Activated CD8-positive, alpha-beta T cell treated with anti-CD3 and anti-CD28 coated beads for 36 hours (primary cell): ENCODE measurements at regions not wholly inside any gene's neighbourhood (a gene's known extent, or its start where the extent isn't known, plus 50 kb on each side); places are given as distances from the start of the nearest gene placed in this dataset.

Experiments used
- ATAC-seq: fragments of 200-7000 bp; cut with Tn5 transposase; one replicate; pipeline ENCODE4 v1.10.0; 2021; ENCODE audit warnings: mild to moderate bottlenecking, moderate library complexity
- CTCF ChIA-PET: fragments of 350-600 bp; sonication (Branson Sonifier 250); formaldehyde crosslinking; loops from one replicate; lab custom pipeline; 2021; ENCODE audit warnings: antibody characterized with exemption; lab: Charles Lee
- POLR2A ChIA-PET: fragments of 350-600 bp; sonication (Branson Sonifier 250); formaldehyde crosslinking; loops from one replicate; lab custom pipeline; 2021; ENCODE audit warnings: antibody characterized with exemption; lab: Charles Lee
- DNase-seq: peaks from one replicate; pipeline ENCODE4 v3.0.0-alpha.2; 2020
- H3K27ac Mint-ChIP-seq: one replicate; pipeline ENCODE4 v1.8.0; 2021; ENCODE audit warnings: mild to moderate bottlenecking, mixed read lengths
- H3K27me3 Mint-ChIP-seq: one replicate; pipeline ENCODE4 v1.8.0; 2021; ENCODE audit warnings: mixed read lengths
- H3K36me3 Mint-ChIP-seq: one replicate; pipeline ENCODE4 v1.8.0; 2021; ENCODE audit warnings: low read depth, mixed read lengths
- H3K4me1 Mint-ChIP-seq: one replicate; pipeline ENCODE4 v1.8.0; 2021; ENCODE audit warnings: low read depth, mixed read lengths
- H3K4me3 Mint-ChIP-seq: one replicate; pipeline ENCODE4 v1.8.0; 2021; ENCODE audit warnings: mild to moderate bottlenecking, moderate library complexity, mixed read lengths
- H3K9me3 Mint-ChIP-seq: one replicate; pipeline ENCODE4 v1.8.0; 2021; ENCODE audit warnings: mixed read lengths
- CTCF ChIP-seq: fragments of 200-600 bp; IDR thresholded peaks from one replicate; pipeline ENCODE4 v1.8.0; 2022; ENCODE audit warnings: antibody characterized with exemption, mild to moderate bottlenecking
- intact Hi-C: fragments of 100-400 bp; cut with micrococcal nuclease; formaldehyde crosslinking; loops from one replicate; pipeline ENCODE4 v1.10.0; 2022

GRCh38 chr19:56971230-56971629 lies 130.7 kb upstream of the PEG3 start:
- Mint-ChIP-seq H3K4me3 (no peak overlapping the region), H3K4me1 (no peaks in the 10 kb centered on the region), H3K27ac (no peak overlapping the region), H3K36me3 (no peaks in the 10 kb centered on the region), H3K27me3 (peaks cover 4% of the 10 kb centered on the region), H3K9me3 (peaks cover 8% of the 10 kb centered on the region)
- TF ChIP-seq CTCF = no peak
- intact Hi-C loops = no loop called here
- DNase-seq (no peak), ATAC-seq (no peak)
- ChIA-PET CTCF (no interaction called here), POLR2A (no interaction called here)

- no peak overlapping the region for H3K27ac Mint-ChIP-seq
Observed at GRCh38 chr19:56972291-56972841, 131.8 kb upstream of the PEG3 start.

DNA sequence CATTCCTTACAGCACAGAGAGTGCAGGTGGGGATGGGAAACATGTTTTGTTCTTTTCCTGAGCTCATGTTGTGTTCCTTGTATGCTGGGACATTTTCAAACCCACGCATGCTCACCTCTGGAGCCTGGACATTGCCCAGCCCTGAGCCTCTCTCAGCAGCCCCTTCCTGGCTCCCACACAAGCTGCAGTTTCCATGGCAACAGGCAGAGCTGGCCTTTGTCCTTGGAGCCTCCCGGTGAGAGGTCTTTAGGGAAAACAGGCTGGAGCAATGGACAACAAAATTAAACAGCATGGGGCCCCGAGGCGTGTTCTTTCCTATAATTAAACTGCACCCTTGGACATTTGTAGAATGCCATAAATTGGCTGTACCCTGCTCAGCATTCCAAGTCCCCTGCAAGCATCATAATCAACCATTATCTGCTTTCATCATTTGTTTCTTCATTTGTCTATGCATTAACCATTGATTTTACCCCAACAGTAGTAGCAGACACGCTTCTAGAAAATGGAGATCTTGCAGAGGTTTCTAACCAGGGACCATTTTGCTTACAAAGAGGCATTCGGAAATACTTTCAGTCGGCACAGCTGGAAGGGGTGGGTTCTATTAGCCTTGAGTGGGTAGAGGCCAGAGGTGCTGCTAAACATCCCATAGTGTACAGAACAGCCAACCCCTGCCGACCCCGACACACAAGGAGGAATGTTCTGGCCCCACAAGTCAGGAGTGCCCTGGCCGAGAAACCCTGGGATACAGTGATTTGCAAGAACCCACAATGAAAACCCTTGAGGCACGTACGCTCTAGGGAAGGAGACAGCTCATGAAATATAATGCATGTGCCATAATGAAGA lies 133.4 kb upstream of the PEG3 start:
- no peak for DNase-seq
- Mint-ChIP-seq H3K27me3 (no peaks in the 10 kb centered on the region), H3K27ac (no peak overlapping the region), H3K9me3 (peaks cover 12% of the 10 kb centered on the region), H3K36me3 (peaks cover 4% of the 10 kb centered on the region), H3K4me3 (no peak overlapping the region), H3K4me1 (no peaks in the 10 kb centered on the region)
- TF ChIP-seq CTCF = no peak
- ChIA-PET POLR2A (no interaction called here), CTCF (no interaction called here)
- ATAC-seq = no peak
- intact Hi-C loops = no loop called here

More at GRCh38 chr19:56972291-56972841, 131.8 kb upstream of the PEG3 start:
- no peaks in the 10 kb centered on the region for H3K36me3 Mint-ChIP-seq
- ATAC-seq = no peak
- ChIA-PET CTCF (no interaction called here), POLR2A (no interaction called here)
- H3K27me3 Mint-ChIP-seq = no peaks in the 10 kb centered on the region
- no peak for DNase-seq
- peaks cover 9% of the 10 kb centered on the region for H3K9me3 Mint-ChIP-seq
- intact Hi-C loops = no loop called here
- H3K4me3 Mint-ChIP-seq = no peak overlapping the region
- TF ChIP-seq CTCF = no peak
- H3K4me1 Mint-ChIP-seq = no peaks in the 10 kb centered on the region

DNA sequence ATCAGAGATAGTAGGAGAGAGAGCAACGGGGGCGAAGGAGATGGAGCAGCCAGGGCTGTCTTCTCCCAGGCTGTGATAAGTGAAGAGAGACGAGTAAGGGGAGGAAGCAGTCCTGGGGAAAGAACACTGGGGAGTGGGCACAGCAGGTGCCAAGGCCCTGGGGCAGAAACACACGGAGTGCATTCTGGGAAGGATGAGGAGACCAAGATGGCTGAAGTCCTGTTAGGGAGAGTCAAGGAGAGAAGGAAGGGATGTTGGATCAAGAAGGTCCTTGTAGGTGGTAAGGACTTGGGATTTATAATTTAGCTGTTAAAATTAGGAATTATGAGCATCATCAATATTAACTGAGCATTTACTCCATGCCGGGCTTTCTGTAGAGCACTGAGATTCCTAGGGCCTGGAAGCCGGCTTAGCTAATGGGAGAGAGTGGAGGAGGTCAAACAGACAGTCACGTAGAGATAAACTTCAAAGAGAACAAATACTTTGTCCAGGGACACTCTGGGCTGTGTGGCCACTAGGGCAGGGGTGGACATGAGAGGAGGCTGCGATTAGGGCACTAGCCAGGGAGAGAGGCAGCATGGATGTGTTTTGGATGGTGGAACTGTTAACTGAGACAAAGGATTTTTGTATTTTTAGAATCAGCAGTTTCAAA lies 134.2 kb upstream of the PEG3 start:
- CTCF ChIA-PET = no interaction called here
- TF ChIP-seq CTCF = no peak
- no peak overlapping the region for H3K27ac Mint-ChIP-seq
- intact Hi-C loops = no loop called here
- DNase-seq (no peak), ATAC-seq (no peak)
- no peaks in the 10 kb centered on the region for H3K27me3 Mint-ChIP-seq
- H3K36me3 Mint-ChIP-seq = peaks cover 4% of the 10 kb centered on the region
- no peaks in the 10 kb centered on the region for H3K4me1 Mint-ChIP-seq
- peaks cover 11% of the 10 kb centered on the region for H3K9me3 Mint-ChIP-seq
- POLR2A ChIA-PET = no interaction called here
- no peak overlapping the region for H3K4me3 Mint-ChIP-seq

DNA sequence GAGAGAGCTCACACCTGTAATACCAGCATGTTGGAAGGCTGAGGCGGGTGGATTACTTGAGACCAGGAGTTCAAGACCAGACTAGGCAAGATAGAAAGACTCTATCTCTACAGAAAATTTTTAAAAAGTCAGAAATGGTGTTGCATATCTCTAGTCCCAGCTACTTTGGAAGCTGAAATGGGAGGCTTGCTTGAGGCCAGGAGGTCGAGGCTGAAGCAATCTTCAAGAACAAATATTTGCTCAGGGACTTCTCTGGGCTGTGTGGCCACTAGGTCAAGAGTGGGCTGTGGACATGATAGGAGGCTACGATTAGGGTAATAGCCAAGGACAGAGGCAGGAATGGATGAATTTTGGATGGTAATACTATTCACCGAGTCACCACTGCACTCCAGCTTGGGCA lies 135.8 kb upstream of the PEG3 start:
- TF ChIP-seq CTCF = no peak
- DNase-seq (no peak), ATAC-seq (no peak)
- Mint-ChIP-seq H3K4me1 (no peaks in the 10 kb centered on the region), H3K27ac (no peak overlapping the region), H3K4me3 (no peak overlapping the region), H3K27me3 (no peaks in the 10 kb centered on the region), H3K9me3 (peaks cover 17% of the 10 kb centered on the region), H3K36me3 (peaks cover 4% of the 10 kb centered on the region)
- ChIA-PET CTCF (no interaction called here), POLR2A (no interaction called here)
- intact Hi-C loops = no loop called here
